WTC11 (cell line): ENCODE measurements at regions not wholly inside any gene's neighbourhood (a gene's known extent, or its start where the extent isn't known, plus 50 kb on each side); places are given as distances from the start of the nearest gene placed in this dataset.

Source experiments
- CBFB ChIP-seq: sonication (generic); formaldehyde crosslinking; IDR thresholded peaks from 2 replicates; pipeline ENCODE4 v1.8.1; 2022; ENCODE audit warnings: mild to moderate bottlenecking, low read depth, missing genetic modification reagents
- ETV6 ChIP-seq: sonication (generic); formaldehyde crosslinking; IDR thresholded peaks from 2 replicates; pipeline ENCODE4 v1.8.1; 2022; ENCODE audit warnings: mild to moderate bottlenecking, missing genetic modification reagents
- FOXJ3 ChIP-seq: sonication (generic); formaldehyde crosslinking; IDR thresholded peaks from 2 replicates; pipeline ENCODE4 v1.9.0; 2021; ENCODE audit warnings: missing genetic modification reagents, mild to moderate bottlenecking, borderline replicate concordance
- SP1 ChIP-seq: sonication (generic); formaldehyde crosslinking; conservative IDR thresholded peaks from 2 replicates; pipeline ENCODE4 v1.8.1; 2022; ENCODE audit warnings: missing genetic modification reagents
- TEAD4 ChIP-seq: sonication (generic); formaldehyde crosslinking; IDR thresholded peaks from 2 replicates; pipeline ENCODE4 v1.8.0; 2022; ENCODE audit warnings: mild to moderate bottlenecking, missing genetic modification reagents
- TF ChIP-seq, protein P1 (sequence below): fragments of 200-600 bp; IDR thresholded peaks from 2 replicates; pipeline ENCODE4 v1.8.0; 2022; ENCODE audit warnings: antibody characterized with exemption
- TF ChIP-seq, protein P2 (sequence below): sonication (generic); formaldehyde crosslinking; IDR thresholded peaks from 2 replicates; pipeline ENCODE4 v1.8.0; 2022; ENCODE audit warnings: missing genetic modification reagents

DNA sequence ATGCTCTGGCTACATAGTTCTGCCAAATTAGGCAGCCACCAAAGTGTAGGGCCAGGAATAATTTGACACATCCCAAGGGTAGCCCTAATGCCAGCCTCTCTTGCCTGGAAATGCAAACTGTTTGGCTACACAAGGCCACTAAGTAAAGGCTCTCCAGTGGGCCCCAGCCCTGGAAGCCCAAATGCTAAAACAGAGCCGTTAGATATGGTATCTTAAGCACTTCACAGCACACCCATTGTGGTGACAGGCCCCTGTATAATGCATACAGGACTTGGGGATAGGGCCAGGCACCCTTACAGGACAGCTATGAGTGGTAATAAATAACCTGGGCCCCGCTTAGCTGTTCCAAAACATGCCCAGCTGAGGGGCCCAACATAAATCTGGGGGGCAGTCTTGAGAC, 623.9 kb downstream of the BCOR start:
- TF ChIP-seq, protein P1, sequence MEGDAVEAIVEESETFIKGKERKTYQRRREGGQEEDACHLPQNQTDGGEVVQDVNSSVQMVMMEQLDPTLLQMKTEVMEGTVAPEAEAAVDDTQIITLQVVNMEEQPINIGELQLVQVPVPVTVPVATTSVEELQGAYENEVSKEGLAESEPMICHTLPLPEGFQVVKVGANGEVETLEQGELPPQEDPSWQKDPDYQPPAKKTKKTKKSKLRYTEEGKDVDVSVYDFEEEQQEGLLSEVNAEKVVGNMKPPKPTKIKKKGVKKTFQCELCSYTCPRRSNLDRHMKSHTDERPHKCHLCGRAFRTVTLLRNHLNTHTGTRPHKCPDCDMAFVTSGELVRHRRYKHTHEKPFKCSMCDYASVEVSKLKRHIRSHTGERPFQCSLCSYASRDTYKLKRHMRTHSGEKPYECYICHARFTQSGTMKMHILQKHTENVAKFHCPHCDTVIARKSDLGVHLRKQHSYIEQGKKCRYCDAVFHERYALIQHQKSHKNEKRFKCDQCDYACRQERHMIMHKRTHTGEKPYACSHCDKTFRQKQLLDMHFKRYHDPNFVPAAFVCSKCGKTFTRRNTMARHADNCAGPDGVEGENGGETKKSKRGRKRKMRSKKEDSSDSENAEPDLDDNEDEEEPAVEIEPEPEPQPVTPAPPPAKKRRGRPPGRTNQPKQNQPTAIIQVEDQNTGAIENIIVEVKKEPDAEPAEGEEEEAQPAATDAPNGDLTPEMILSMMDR = no peak
- TF ChIP-seq FOXJ3 (CRISPR knock-in tag) = no peak
- no peak for TF ChIP-seq ETV6 (CRISPR knock-in tag)
- TF ChIP-seq, protein P2, sequence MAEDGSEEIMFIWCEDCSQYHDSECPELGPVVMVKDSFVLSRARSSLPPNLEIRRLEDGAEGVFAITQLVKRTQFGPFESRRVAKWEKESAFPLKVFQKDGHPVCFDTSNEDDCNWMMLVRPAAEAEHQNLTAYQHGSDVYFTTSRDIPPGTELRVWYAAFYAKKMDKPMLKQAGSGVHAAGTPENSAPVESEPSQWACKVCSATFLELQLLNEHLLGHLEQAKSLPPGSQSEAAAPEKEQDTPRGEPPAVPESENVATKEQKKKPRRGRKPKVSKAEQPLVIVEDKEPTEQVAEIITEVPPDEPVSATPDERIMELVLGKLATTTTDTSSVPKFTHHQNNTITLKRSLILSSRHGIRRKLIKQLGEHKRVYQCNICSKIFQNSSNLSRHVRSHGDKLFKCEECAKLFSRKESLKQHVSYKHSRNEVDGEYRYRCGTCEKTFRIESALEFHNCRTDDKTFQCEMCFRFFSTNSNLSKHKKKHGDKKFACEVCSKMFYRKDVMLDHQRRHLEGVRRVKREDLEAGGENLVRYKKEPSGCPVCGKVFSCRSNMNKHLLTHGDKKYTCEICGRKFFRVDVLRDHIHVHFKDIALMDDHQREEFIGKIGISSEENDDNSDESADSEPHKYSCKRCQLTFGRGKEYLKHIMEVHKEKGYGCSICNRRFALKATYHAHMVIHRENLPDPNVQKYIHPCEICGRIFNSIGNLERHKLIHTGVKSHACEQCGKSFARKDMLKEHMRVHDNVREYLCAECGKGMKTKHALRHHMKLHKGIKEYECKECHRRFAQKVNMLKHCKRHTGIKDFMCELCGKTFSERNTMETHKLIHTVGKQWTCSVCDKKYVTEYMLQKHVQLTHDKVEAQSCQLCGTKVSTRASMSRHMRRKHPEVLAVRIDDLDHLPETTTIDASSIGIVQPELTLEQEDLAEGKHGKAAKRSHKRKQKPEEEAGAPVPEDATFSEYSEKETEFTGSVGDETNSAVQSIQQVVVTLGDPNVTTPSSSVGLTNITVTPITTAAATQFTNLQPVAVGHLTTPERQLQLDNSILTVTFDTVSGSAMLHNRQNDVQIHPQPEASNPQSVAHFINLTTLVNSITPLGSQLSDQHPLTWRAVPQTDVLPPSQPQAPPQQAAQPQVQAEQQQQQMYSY = no peak
- no peak for TF ChIP-seq CBFB (CRISPR knock-in tag)
- no peak for TF ChIP-seq SP1 (CRISPR knock-in tag)
- no peak for TF ChIP-seq TEAD4
